NCI-H1048 (cell line): ENCODE measurements at regions not wholly inside any gene's neighbourhood (a gene's known extent, or its start where the extent isn't known, plus 50 kb on each side); places are given as distances from the start of the nearest gene placed in this dataset.
"Not testable (repeated sequence)": the region's sequence is repeated elsewhere in the genome, so short reads cannot be mapped to it uniquely, and the experiment has no call there.

Experiments used
- DNase-seq: peaks from one replicate; lab custom pipeline; 2025; lab: John Stamatoyannopoulos, UW

- DNase-seq: no peak
Measured at GRCh38 chr4:164210377-164210776, 543.6 kb upstream of the SMIM31 start.

DNA sequence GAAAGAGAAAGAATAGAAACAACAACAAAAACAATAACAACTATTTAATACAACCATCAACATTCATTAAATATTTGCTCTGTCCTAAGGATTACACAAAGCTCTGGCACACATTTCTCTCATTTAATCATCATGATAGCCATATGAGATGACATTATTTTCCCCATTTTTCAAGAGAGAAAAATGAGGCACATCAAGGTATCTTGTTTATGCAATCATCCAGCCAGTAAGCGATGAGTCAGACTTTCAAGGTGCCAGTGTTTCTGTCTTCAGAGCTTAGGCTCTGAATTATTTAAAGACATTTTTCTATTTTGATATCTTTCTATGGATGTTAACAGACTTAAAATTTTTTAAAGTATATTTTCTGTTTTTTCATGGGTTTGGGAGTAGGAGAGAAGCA is 541.8 kb upstream of the SMIM31 start:
- DNase-seq: no peak

GRCh38 chr4:164212714-164213113 is 541.2 kb upstream of the SMIM31 start:
- no peak for DNase-seq

GRCh38 chr4:164215113-164215741 is 538.7 kb upstream of the SMIM31 start:
- no peak for DNase-seq

GRCh38 chr4:164221631-164222030 is 532.3 kb upstream of the SMIM31 start:
- no peak for DNase-seq

GRCh38 chr4:164224871-164225270 is 529.1 kb upstream of the SMIM31 start:
- DNase-seq: no peak

- no peak for DNase-seq
Measured at GRCh38 chr4:164229255-164229654, 524.7 kb upstream of the SMIM31 start.

GRCh38 chr4:164239433-164239832 is 514.5 kb upstream of the SMIM31 start:
- no peak for DNase-seq

- DNase-seq: no peak
Measured at GRCh38 chr4:164239976-164240375, 514.0 kb upstream of the SMIM31 start.

DNA sequence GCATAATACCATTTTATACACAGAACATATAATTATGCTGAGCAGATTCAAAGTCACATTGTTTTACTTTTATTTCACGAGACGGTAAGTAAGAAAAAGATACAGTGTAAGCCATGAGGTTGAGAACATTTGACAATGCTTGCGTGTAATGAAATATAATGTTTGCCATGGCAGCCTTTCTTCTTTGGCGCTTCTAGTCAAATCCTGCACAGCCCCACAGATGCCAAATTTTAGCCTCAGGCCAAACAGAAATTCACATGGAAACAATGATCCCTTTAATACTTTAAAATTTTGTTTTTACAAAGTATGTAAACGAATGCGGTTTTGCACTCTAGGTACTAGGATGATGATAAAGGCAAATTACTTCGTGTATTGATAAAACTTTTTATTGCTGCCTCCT is 502.7 kb upstream of the SMIM31 start:
- DNase-seq: peak; percentile 88

- no peak for DNase-seq
Measured at GRCh38 chr4:164252286-164252685, 501.6 kb upstream of the SMIM31 start.

DNA sequence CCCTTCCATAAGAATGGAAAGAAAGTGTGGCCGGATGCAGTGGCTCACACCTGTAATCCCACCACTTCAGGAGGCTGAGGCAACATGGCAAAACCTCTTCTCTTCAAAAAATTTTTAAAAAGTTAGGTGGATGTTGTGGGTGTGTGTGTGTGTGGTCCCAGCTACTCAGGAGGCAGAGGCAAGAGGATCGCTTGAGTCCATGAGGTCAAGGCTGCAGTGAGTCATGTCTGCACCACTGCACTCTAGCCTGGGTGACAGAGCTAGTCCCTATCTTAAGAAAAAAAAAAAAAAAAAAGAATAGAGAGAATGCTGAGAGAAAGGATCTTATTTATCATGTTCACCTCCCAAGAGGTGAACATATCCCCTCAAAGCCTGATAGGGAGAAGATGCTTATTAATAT is 492.1 kb upstream of the SMIM31 start:
- no peak for DNase-seq

GRCh38 chr4:164262508-164262907 is 491.4 kb upstream of the SMIM31 start:
- not testable (repeated sequence) for DNase-seq

DNA sequence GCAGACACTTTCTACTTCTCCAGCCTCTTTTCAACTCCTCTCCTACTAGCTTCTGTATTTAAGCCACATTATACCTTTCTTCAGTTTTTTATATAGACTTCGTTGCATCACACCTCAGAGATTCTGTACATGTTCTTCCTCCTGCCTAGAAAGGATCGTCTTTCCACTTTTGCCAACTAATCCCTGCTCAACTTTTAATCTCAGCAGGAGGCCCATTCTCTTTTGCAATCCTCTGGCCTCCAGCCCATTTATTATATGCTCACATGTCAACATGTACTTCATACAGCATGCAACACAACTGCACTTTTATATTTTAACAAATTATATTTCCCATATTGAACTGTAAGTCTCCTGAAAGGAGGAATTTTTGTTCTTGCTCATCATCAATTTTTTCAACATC is 476.5 kb upstream of the SMIM31 start:
- DNase-seq: not testable (repeated sequence)

DNA sequence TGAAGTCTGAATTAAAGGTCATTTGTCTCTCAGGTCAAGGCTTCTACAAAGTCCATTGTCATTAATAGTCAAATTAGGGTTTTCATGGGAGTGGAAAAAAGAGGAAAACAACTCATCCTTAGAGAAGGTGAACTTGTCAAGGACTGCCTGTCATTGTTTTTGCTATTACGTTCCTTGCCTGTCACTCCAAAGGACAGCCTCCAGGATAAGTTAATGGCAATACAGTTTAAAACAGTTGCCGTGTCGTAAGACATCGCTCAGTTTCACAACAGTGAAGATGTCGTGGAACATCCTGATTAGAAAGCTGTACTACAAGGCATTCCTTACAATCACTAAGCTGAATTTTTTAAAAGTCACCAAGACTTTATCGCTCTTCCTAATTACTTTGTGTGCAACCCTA is 466.8 kb upstream of the SMIM31 start:
- no peak for DNase-seq

DNA sequence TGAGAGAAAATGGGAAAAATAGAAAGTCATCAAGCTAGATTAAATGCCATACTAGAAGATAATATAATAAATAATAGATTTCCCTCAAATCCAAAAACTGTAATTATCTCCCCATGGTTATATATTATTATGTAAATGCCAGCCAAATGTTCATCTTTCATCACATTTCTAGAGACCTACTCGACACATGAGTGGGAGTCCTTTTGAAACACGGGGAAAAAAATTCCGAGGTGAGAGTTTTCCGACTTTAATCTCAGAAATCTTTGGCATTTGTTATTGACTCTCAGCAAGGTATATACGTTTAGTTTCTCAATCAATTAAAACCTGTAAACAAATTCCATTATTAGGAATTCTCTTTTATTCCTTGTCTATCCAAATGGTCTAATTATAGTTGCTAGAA is 465.4 kb upstream of the SMIM31 start:
- no peak for DNase-seq

DNA sequence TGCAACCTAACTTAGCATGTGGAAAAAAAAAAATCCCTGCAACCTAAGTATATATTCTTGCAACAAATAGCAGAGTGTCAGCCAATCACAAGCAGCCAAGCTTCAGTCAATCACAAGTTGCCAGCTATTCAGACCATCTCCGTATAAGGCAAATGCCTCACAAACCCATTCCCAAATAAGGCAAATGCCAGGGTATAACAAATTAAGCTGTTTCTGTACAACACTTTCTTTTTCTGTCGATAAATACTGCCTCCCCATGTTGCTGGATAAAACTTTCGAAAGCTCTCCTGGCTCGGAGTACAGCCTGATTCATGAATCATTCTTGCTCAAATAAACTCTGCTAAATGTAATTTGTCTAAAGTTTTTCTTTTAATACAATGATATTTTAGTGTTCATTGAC is 460.7 kb upstream of the SMIM31 start:
- no peak for DNase-seq

DNA sequence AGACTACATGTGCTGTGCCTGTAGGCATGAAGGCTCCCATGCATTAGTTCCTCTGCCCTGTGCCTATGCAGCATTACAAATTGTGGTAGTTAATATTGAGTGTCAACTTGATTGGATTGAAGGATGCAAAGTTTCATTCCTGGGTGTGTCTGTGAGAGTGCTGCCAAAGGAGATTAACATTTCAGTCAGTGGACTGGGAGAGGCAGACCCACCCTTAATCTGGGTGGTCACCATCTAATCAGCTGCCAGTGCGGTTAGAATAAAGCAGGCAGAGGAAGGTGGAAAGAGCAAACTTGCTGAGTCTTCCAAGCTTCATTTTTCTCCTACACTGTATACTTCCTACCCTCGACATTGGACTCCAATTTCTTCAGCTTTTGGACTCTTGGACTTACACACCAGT is 460.2 kb upstream of the SMIM31 start:
- DNase-seq: no peak

DNA sequence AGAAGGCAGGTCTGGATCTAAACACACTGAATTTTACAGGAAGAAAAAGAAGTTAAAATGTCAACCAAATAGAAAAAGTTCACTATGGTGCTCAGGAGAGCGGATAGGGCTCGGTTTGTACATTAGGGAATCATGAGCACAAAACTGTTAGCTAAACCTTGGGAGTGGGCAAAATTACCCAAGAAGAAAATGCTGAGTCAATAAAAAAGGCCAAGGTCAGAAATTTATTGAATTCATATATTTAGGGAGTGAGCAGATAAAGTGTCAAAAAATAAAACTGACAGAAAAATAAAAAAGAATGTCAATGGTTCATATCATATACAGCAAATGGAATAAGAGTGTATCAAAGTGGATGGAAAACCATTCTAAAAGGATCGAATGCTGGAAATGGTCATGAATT is 452.5 kb upstream of the SMIM31 start:
- DNase-seq: no peak

DNA sequence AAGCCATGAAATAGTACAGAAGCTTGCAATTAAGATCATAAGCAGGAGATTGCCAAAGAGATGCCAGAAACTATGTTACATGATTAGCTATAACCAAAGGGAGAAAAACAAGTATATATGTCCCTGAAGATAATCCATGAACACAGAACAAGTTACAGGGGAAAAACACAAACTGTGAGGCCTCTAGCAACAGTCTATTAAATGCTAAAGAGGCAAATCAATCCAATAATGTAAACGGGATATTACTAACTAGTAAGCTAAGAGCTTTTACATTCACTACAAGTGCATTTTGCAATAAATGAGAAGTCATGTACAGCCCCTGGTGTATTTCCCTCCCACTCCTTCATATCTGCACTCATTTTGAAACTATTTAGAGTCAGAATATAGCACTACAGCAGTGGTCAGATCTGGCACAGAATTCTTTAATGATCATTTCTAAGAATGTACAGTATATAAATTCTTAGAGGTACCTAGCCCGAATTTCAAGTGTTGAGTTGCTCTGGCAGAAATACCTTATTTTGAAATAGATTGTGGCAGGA is 449.8 kb upstream of the SMIM31 start:
- no peak for DNase-seq

DNA sequence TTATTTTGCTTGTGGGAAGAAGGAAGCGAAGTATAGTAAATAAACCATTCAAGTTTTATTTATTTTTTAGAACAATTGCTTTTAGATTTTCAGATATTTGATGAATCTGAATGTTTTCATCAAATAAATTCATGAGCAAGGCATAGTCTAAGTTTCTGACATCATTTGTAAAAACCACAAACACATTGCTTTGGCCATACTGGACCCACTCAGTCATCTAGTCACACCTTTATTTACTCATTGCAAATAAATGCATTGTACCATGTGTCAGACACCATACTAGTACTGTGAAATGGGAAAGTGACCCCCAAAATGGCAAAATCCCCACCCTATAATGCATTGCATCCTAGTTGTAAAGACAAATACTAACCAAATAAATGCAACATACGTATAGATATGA is 449.1 kb upstream of the SMIM31 start:
- DNase-seq: no peak

- DNase-seq: no peak
Measured at GRCh38 chr4:164307262-164307661, 446.7 kb upstream of the SMIM31 start.

DNA sequence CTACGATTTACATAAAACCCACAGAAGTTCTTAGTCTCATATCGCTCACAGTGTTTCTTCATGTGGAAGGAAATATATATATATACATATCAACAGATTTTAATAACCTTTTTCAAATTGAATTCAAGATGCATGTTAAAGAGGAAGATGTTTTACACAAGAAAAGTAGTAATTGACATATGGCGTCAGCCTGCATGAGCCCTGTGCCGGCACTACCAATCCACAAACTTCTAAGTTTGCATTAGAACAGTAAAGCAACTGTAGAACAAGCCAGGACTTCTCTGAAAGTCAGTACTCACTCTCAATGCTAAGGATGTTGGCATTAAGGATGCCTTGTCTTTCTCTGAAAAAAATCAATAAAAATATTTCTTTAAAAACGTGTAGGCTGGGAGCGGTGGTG is 441.3 kb upstream of the SMIM31 start:
- no peak for DNase-seq

DNA sequence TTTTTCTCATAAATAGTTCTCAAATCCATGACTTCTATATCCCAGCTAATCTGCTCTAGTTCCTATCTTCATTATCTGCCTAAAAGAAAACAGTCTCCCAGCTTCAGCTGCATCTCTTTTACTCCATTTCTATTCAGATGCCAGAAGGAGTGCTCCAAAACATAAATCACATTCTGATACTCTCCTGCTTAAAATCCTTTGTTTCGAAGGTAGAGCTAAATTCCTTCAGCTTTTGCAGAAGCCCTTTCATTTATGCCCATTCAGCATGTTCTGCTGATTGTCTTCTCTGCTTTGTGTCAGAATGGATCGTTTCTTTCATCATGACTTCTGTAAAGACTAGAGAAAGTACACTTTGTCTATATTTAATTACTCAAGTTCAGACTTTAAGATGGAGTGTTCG is 440.1 kb upstream of the SMIM31 start:
- DNase-seq: no peak
